DMS153 treated with DMSO at 0.1 percent for 48 hours (cell line): ENCODE measurements at regions not wholly inside any gene's neighbourhood (a gene's known extent, or its start where the extent isn't known, plus 50 kb on each side); places are given as distances from the start of the nearest gene placed in this dataset.

Source experiments
- DNase-seq: peaks from one replicate; lab custom pipeline; 2025; ENCODE audit not compliant: unreplicated experiment; lab: John Stamatoyannopoulos, UW

DNA sequence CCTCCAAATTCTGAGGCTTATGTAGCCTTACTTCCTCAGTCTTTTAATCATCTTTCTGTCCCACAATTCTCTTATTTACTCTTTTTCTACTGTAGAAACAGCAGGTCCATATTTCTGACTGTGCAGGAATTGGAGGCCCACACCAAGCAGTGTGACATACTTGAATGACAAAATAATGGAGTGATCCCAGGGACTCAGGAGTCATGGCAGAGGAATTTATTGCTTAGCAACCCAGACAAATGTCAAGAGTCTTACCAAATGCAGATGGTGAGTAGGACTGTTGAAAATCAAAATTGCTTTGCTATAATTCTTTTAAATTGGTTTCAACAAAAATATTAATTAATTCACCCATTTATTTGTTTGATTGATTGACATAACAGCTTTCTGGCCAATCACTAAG lies 59.9 kb downstream of the HTR1B start:
- no peak for DNase-seq

DNA sequence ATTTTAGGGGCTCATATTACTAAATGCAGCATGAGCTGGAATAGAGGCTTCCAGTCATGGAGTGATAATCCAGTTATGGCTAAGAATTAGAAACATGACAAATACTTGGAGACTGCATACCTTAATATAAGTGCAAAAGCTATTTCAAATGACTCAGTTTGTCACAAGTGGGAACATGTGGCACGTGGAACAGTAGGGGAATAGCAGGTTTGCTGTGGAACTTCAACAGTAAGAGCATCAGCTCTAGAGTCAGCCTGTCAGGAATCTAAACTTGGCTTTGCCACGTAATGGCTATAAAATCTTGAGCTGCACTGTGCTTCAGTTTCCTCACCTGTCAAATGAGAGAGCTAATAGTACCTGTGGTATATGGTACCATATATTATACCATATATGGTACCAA lies 62.1 kb downstream of the HTR1B start:
- no peak for DNase-seq

DNA sequence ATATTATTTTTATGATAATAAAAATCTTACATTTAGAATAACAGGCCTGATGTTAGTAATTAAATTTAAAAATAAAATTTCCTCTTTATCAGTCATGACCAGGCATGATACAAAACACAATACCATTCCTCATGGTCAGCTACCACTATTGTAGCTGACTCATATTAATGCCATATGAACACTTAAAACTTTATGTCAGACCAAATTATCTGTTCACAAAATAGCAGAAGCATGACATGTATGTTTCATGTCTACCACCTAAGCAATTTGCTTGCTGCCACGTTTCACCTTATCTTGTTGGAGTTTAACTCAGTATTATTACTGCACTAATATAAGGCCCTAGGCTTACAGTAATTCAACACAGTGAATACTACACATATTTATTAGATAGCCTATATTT lies 65.7 kb downstream of the HTR1B start:
- no peak for DNase-seq

DNA sequence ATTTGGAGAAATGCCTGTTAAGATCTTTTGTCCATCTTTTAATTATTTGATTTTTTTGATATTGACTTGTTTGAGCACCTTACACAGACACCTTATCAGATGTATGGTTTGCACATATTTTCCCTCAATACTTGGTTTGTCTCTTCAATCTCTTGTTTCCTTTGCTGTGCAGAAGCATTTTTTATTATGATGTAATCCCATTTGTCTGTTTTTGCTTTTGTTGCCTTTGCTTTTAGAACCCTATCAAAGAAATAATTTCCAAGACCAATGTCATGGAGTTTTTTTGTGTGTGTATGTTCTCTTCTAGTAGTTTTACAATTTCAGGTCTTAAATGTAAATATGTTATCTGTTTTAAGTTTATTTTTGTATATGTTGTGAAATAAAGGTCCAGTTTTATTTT lies 73.9 kb downstream of the HTR1B start:
- no peak for DNase-seq

DNA sequence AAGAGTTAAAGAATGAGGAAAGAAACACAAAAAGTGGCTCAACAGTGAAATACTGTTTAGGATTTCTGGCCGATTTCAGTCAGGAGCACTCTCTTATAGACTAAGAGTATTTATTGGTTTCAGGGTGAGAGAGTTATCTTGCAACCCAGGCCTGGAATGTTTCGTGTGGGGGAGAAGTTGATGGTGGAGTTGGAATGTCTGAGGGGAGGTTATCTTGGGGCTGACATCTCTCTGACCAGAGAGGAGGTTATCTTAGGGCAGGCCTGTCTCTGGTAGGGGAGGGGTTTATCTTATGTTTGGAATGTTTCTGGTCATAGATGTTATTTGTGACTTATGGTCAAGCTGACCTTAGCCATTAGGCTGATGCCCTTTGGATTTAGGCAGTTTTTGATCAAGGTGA lies 80.3 kb downstream of the HTR1B start:
- DNase-seq = no peak

DNA sequence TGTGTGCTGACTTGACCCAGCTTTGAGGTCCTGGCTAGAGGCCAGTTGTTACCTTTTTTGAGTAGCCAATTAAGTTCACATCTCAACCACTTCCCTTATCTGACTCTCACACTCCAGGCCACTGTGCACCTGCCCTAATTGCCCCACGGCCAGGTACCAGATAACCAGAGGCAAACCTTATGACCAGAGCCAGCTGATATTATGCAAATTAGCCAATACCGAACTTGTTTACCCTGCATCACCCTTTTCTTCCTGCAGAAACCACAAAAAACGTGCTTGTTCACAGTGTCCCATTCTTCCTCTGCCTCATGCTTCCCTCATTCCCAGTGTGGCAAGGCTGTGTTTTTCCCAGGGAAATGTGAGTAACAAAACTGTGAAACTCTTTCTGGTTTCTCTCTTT lies 89.3 kb downstream of the HTR1B start:
- no peak for DNase-seq

DNA sequence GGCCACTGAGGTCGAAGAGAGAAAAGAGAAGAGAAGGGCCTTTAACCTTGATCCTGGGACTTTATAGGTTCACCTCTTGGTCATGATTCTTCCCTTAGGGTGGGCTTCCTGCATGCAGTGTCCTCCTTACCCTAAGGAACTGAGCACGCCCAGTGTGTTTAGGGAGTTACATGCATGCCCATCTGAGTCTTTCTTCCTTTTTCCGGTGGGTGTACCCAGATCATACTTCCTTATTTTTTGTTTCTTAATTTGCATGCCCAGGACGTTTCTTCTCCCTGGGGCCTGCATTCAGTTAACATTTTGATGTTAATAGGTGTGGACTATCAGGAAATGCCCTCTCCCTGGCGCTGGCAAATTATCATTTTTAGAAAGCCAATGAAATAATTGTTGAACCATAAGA lies 91.5 kb downstream of the HTR1B start:
- no peak for DNase-seq

DNA sequence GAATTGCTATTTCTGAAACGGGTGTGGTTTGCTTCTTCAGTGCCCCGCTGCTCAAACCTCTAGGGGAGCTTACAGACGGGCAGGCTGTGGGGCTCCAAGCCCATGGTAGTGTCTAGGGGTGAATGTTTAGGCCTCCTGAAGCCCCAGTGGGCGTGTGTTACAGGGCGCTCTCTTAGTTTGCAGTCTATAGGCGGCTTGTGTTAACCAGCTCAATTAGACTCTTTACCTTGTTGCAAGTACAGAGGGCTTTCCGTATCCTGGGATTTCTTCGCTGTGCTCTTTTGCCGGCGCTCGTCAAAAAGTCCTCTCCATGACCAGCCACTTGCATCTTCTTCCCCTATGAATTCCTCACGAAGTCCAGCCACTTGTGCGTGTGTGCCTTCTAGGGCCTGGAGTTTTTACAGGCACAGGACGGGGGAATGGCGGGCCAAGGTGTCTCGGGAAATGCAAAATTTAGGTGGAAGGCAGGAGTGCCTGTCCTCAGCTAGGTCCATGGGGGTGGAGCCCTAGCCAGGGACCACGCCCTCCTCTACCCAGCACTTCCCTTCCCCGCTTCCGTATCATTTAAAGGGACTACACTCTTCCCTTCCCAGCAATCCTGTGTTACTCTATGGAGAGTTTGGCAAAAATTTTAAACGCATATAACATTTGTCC lies 94.5 kb downstream of the HTR1B start:
- no peak for DNase-seq

DNA sequence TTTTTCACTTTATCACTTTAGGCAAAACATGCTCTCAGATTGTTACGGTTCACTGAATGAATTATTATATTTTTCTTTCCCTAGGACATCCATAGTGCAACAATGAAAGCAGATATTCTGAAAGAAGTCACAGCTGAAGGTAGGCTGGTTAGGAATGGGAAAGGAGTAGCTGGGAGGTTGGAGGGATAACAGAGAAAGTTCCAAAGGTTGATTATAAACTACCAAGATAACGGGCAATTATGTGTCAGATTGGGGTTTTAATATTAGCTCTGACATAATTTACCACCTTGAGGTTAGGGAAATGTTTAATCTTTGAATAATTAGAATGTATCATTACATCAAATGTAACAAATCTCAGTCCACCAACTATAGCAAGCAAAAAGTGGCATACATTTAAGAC lies 96.5 kb downstream of the HTR1B start:
- DNase-seq = no peak

DNA sequence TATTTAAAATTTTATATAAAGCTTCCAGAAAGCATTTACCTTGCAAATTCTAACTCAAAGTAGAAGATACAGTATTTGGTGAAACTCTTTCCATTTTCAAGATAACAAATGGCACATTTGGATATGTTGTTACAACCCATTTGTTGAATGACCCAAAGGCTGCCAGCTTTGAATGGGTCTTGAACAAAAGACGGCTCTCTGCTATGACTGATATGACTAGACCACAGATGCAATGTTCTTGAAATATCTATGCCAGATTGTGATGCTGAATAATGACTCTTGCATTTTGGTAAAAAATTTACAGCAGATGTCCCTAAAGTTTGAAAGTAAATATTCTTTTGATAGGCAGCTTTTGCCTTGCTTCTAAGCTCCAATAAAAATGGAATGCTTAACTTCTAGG lies 99.6 kb downstream of the HTR1B start:
- DNase-seq = no peak

DNA sequence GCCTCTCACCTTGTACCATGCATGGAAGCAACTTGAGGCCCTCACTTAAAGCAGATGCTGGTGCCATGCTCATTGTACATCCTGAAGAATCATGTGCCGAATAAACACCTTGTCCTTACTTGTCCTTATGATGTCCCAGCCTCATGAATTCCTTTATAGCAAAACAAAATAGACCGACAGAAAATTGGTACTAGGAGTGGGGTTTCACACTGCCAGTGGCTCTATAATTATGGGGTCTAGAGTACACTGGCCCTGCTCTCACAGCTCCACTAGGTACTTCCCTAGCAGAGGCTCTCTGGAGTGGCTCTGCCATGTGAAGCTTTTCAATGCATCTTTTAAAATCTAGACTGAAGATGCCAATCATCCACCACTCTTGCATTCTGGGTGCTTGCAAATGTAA lies 101.2 kb downstream of the HTR1B start:
- DNase-seq = no peak

DNA sequence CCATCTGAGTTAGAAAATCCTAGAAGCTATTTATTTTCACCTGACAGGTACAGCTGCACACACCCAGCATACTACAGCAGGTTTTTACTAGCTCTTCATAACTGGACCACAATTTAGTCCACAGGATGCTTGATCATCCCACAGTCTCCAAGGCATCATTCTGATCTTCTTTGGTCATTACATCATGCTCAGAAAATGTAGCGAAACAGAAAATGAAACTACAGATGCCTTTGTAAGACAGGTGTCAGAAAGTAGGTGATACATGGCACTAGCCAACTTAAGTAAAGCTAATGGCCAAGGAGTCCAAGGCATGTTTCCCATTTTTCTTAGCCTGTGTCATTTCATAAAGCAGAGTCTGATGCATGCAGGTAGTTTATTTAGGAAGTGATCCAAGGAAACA lies 102.3 kb downstream of the HTR1B start:
- no peak for DNase-seq

DNA sequence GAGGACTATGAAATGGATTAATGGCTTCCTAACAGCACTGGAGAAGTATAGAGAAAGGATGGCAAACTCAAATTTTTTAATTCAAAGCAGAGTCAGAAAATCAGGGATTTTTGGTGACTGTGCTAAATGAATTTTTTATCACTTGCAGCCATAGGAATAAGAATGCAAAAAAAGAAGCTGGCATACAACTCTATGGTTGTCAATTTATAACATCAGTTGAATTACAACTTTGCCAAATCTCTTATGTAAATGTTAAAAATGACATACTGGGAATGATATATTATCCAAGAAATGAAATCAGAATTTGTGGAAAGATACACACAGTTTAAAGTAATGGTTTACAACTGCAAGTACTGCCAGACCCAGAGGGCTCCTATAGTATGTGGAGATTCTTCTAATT lies 106.5 kb downstream of the HTR1B start:
- no peak for DNase-seq

DNA sequence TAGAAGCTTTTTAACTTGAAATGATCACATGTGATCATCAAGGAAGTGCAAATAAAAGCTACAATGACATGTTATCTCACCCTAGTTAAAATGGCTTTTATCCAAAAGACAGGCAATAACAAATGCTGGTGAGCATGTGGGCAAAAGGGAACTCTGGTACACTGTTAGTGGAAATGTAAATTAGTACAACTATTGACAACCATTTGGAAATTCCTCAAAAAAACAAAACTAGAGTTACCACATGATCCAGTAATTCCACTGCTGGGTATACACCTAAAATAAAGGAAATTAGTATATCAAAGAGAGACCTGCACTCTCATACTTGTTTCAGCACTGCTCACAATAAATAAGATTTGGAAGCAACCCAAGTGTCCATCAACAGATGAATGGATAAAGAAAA lies 108.7 kb downstream of the HTR1B start:
- DNase-seq = no peak

DNA sequence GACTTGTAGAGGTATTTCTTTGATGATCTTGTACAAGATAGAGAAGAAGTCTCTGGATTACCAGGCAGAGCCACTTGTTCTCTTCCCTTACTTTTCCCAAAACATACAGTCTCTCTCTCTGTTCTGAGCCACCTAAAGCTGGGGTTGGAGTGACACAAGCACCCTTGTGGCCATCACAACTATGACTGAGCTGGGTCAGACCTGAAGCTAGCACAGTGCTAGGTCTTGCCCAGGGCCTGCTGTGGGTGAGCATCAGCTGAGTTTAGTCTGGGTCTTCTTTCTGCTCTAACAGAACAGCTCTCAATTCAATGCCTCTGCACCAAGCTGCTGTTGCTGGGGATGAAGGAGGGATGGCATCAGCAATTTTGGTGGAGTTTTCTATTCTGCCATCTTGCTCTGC lies 110.2 kb downstream of the HTR1B start:
- no peak for DNase-seq

DNA sequence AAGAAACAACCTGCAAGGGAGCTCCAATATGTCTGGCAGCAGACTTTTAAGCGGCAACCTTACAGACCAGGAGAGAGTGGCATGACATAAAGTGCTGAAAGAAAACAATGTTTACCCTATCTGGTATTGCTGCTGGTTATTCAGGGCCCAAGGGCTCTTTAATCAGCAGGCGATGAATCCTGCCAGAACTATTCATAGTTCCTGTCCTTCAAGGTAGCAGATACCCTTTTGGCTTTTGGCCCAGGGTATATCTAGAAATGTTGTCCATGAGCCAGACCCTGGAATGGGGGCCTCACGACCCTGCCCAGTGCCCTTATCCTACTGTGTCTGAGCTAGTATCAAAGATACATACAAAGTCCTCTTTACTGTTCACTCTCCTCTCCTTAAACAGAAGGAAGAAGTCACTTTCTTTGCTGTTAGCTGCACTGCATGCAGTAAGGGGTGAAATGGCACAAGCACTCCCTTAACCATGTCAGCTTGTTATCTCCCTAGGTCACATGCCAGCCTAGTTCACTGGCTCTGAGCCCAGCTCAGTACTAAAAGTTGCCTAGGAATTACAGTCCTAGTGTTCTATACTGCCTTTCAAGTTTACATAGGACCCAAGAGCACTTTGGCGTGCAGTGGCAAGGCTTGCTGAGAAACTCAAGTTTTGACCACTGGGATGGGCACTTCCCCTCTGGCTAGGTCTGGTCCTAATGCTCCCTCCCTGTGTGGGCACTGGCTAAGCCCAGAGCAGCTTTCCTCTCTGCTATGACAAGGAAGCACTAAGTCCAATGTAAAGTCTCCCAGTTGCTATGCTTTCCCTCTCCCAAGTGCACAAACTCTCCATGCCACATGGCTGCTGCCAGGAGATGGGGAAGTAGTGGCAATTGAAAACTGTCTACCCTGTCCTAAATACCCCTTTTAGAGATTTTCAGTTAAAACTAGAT lies 122.0 kb downstream of the HTR1B start:
- DNase-seq = no peak

DNA sequence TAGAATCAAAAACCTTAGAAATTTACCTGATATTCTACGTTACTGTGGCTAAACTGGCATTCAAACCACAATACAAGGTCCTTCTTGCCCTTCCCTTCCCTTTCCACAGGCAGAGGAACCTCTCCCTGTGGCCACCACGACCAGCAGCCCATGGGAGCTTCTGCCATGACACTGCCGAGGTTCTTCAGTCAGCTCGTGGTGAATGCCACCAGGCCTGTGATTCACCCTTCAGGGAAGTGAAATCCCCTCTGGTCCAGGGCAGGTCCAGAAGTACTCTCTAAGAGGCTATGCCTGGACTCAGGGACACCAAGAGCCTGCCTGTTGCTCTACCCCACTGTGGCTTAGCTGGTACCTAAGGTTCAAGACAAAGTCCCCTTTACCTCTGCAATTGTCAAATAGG lies 123.0 kb downstream of the HTR1B start:
- no peak for DNase-seq

DNA sequence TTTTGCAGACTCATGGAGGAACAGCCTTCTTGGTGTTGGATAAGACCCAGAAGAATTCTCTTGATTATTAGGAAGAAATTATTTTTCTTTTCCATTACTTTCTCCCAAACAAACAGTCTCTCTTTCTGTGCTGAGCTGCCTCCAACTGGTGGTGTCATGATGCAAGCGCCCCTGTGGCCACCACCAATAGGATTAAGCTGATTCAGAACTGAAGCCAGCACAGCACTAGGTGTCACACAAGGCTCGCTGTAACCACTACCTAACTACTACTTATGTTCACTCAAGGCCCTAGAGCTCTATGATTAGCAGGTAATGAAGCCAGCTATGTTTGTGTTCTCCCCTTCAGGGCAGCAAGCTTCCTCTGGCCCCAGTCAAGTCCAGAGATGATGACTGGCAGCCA lies 123.4 kb downstream of the HTR1B start:
- no peak for DNase-seq

DNA sequence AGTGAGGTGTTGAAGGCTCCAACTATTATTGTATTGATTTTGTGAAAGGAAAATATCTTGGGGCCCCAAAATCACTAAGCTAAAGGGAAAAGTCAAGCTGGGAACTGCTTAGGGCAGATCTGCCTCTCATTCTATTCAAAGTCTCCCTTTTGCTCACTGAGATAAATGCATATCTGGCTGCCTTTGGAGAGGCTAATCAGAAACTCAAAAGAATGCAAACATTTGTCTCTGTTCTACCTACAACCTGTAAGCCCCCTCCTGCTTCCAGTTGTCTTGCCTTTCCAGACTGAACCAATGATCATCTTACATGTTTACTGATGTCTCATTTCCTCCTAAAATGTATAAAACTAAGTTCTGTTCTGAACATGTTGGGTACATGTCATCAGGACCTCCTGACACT lies 125.9 kb downstream of the HTR1B start:
- DNase-seq = no peak

DNA sequence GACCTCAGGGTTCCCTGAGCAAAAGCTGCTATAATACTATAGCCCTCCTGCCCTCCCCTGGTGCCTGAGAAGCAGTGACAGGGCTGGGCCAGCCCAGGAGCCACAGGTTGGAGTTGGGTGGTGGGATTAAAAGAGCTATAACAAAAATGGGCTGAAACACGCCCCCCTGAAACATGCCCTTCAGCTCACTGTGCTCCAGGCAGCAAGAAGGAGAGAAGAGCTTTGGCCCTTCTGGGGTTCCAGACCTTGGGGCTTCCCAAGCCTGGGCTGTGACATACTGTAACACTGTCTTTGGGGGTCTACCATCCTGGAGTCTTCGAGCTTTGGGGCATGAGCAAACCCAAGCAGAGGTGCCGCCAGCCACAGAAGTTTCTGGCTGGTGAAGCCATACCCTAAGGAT lies 129.2 kb downstream of the HTR1B start:
- no peak for DNase-seq

DNA sequence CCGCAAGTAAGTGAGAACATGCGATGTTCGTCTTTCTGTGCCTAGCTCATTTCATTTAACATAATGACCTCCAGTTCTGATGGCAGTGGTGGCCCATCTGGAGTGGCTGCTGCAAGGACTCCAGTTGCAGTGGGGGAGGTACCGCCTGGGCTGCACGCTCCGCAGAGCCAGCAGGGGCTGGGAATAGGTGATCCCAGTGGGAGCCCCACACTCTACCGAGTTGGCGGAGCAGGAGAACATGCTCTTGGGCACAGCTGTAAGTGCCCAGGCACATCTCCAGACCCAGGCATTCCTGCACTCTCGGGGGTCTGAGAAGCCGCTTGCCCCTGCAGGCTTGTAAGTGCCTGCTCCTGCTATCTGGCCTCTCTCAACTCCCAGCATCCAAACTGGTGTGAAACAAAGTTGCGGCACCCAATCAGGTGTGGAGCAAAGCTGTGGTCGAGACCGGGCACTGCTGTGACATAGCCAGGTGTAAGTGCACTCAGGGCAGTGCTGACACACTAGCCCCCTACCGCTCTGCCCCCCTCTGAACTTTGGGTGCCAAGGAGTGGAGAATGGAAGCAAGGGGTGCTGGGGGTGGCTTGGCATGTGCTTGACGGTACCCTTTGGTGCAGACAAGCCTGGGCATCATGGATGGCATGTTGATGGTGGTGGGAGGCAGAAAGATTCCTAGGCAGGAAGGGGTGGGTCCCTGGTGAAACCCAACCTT lies 130.2 kb downstream of the HTR1B start:
- no peak for DNase-seq

DNA sequence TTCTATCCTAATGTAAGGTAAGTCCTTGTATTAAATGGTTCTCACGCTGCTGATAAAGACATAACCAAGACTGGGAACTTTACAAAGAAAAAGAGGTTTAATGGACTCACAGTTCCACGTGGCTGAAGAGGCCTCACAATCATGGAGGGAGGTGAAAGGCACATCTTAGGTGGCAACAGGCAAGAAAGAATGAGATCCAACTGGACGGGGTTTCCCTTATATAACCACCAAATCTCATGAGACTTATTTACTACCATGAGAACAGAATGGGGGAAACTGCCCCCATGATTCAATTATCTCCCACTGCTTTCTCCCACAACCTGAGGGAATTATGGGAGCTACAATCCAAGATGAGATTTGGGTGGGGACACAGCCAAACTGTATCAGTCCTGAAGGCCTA lies 136.6 kb downstream of the HTR1B start:
- no peak for DNase-seq
